Endothelial cell of umbilical vein (primary cell): ENCODE measurements at regions not wholly inside any gene's neighbourhood (a gene's known extent, or its start where the extent isn't known, plus 50 kb on each side); places are given as distances from the start of the nearest gene placed in this dataset.

Experiments
- CTCF ChIP-seq, 2 donors: IDR thresholded peaks; 1 replicate in 1 of 2; 2 replicates in 1 of 2; pipeline ENCODE4 v1.5.1; 2011; ENCODE audit warnings: low read length in 2 of 2, mild to moderate bottlenecking in 2 of 2, moderate library complexity in 2 of 2, control low read depth in 1 of 2, inconsistent platforms in 1 of 2, low read depth in 1 of 2; ENCODE audit not compliant: insufficient read depth in 1 of 2; ENCODE audit errors: extremely low read depth in 1 of 2
- EZH2 ChIP-seq: IDR thresholded peaks from 2 replicates; pipeline ENCODE4 v1.6.1; 2012; ENCODE audit warnings: borderline replicate concordance, low read depth, mild to moderate bottlenecking, moderate library complexity, low read length, inconsistent platforms; ENCODE audit not compliant: severe bottlenecking
- JUN ChIP-seq: IDR thresholded peaks from 2 replicates; pipeline ENCODE4 v1.6.1; 2011; ENCODE audit warnings: borderline replicate concordance, low read depth; ENCODE audit not compliant: insufficient read length, insufficient read depth
- POLR2A ChIP-seq: IDR thresholded peaks from 2 replicates; pipeline ENCODE4 v1.6.1; 2012; ENCODE audit warnings: low read depth, mild to moderate bottlenecking, control low read depth, low read length
- POLR2AphosphoS5 ChIP-seq: IDR thresholded peaks from 2 replicates; pipeline ENCODE4 v1.6.1; 2012; ENCODE audit warnings: low read depth, mild to moderate bottlenecking, control low read depth, low read length, moderate library complexity; ENCODE audit not compliant: insufficient read depth

- TF ChIP-seq POLR2AphosphoS5 (no peak), JUN (no peak), CTCF (IDR thresholded peaks at IDR 0.05; ENCODE audit: extremely low read depth in 1 of 2, insufficient read depth in 1 of 2, low read depth in 1 of 2, low read length in 2 of 2) (no peak), POLR2A (no peak), EZH2 (no peak)
Measured at GRCh38 chr3:115550285-115550761, 73.0 kb upstream of the GAP43 start.
